ENCODE measurements at regions not wholly inside any gene's neighbourhood (a gene's known extent, or its start where the extent isn't known, plus 50 kb on each side); places are given as distances from the start of the nearest gene placed in this dataset.
A peak's percentile ranks its signal among the peaks of the same experiment; 100 is the strongest.

GRCh38 chr21:39119891-39120290, 63.4 kb downstream of the PSMG1 start:
- H2AFZ ChIP-seq (ENCODE audit: low read depth, low read length), result no peak overlapping the region
- no peak overlapping the region for H3K4me2 ChIP-seq (ENCODE audit: insufficient read depth, low read length)
- POLR2A ChIA-PET, result no interaction called here
- H3K9me1 ChIP-seq (replicated peaks; ENCODE audit: control insufficient read depth, extremely low read depth, insufficient read depth, low read length), result no peaks in the 10 kb centered on the region
- H3K4me3 ChIP-seq (replicated peaks in 1 of 3; ENCODE audit: insufficient read depth in 1 of 3, low read depth in 1 of 3, low read length in 3 of 3), result no peak overlapping the region
- H3K27ac ChIP-seq (ENCODE audit: insufficient read depth, low read depth, low read length), result no peak overlapping the region
- CTCF ChIA-PET, result interaction anchor here (1.3 kb wide), 1 partner anchor 11 kb away, joined by 3 read pairs; no protein-coding TSS in a partner anchor
- no peaks in the 10 kb centered on the region for H3K4me1 ChIP-seq (ENCODE audit: control insufficient read depth, extremely low read depth, insufficient read depth, low read length)
- TF ChIP-seq FOS (IDR thresholded peaks at IDR 0.05; ENCODE audit: borderline replicate concordance, insufficient read depth, low read length) (no peak), POLR2AphosphoS5 (IDR thresholded peaks at IDR 0.05; ENCODE audit: insufficient read depth, low read depth, low read length) (no peak), CTCF (IDR thresholded peaks at IDR 0.05; ENCODE audit: extremely low read depth in 1 of 2, insufficient read depth in 1 of 2, low read depth in 1 of 2, low read length in 2 of 2) (no peak), POLR2A (IDR thresholded peaks at IDR 0.05; ENCODE audit: low read depth, low read length) (no peak)
- no peaks in the 10 kb centered on the region for H3K9me3 ChIP-seq (replicated peaks; ENCODE audit: control insufficient read depth, insufficient read depth, low read length)
- FAIRE-seq (peak; percentile 8), DNase-seq (ENCODE audit: low read depth, low spot score) (no peak)
- dilution Hi-C loops (cut with MboI; ENCODE audit: extremely low pct_ligation_motif_present, low sequenced_read_pairs), result no loop called here
- no TSS peak for BruUV-seq (replicated peaks)
- no peaks in the 10 kb centered on the region for H3K79me2 ChIP-seq (ENCODE audit: control insufficient read depth, insufficient read depth, low read length)
- intact Hi-C loops (cut with micrococcal nuclease), result no loop called here
- H3K36me3 ChIP-seq (ENCODE audit: control insufficient read depth in 2 of 2, extremely low read depth in 1 of 2, insufficient read depth in 2 of 2, low read length in 2 of 2), result no peaks in the 10 kb centered on the region
- no peak overlapping the region for H3K9ac ChIP-seq (replicated peaks; ENCODE audit: extremely low read depth, insufficient read depth, low read length)
- H3K27me3 ChIP-seq (ENCODE audit: control insufficient read depth in 2 of 2, insufficient read depth in 2 of 2, low read length in 2 of 2), result no peaks in the 10 kb centered on the region
- no peaks in the 10 kb centered on the region for H4K20me1 ChIP-seq (replicated peaks; ENCODE audit: control insufficient read depth, extremely low read depth, insufficient read depth, low read length)

- no peaks in the 10 kb centered on the region for H3K9me1 ChIP-seq (replicated peaks; ENCODE audit: control insufficient read depth, extremely low read depth, insufficient read depth, low read length)
- POLR2A ChIA-PET, result no interaction called here
- H3K79me2 ChIP-seq (ENCODE audit: control insufficient read depth, insufficient read depth, low read length), result no peaks in the 10 kb centered on the region
- FAIRE-seq (no peak), DNase-seq (ENCODE audit: low read depth, low spot score) (no peak)
- no peak overlapping the region for H3K27ac ChIP-seq (ENCODE audit: insufficient read depth, low read depth, low read length)
- no peak overlapping the region for H3K4me2 ChIP-seq (ENCODE audit: insufficient read depth, low read length)
- H3K9me3 ChIP-seq (replicated peaks; ENCODE audit: control insufficient read depth, insufficient read depth, low read length), result no peaks in the 10 kb centered on the region
- no peak overlapping the region for H3K9ac ChIP-seq (replicated peaks; ENCODE audit: extremely low read depth, insufficient read depth, low read length)
- H3K27me3 ChIP-seq (ENCODE audit: control insufficient read depth in 2 of 2, insufficient read depth in 2 of 2, low read length in 2 of 2), result no peaks in the 10 kb centered on the region
- no TSS peak for BruUV-seq (replicated peaks)
- no peak for TF ChIP-seq MYC (IDR thresholded peaks at IDR 0.05; ENCODE audit: low read depth, low read length)
- TF ChIP-seq FOS (IDR thresholded peaks at IDR 0.05; ENCODE audit: borderline replicate concordance, insufficient read depth, low read length), result no peak
- no peak for TF ChIP-seq CTCF (IDR thresholded peaks at IDR 0.05; ENCODE audit: extremely low read depth in 1 of 2, insufficient read depth in 1 of 2, low read depth in 1 of 2, low read length in 2 of 2)
- no peak for TF ChIP-seq POLR2AphosphoS5 (IDR thresholded peaks at IDR 0.05; ENCODE audit: insufficient read depth, low read depth, low read length)
- no peak for TF ChIP-seq POLR2A (IDR thresholded peaks at IDR 0.05; ENCODE audit: low read depth, low read length)
- no peak for TF ChIP-seq JUN (IDR thresholded peaks at IDR 0.05; ENCODE audit: borderline replicate concordance, insufficient read depth, insufficient read length, low read depth)
- TF ChIP-seq MAX (IDR thresholded peaks at IDR 0.05; ENCODE audit: insufficient read depth, insufficient read length), result no peak
- no peak for TF ChIP-seq EZH2 (IDR thresholded peaks at IDR 0.05; ENCODE audit: borderline replicate concordance, low read depth, low read length, severe bottlenecking)
- TF ChIP-seq GATA2 (IDR thresholded peaks at IDR 0.05; ENCODE audit: insufficient read depth, insufficient read length, low read depth, low read length), result no peak
- no peaks in the 10 kb centered on the region for H3K4me1 ChIP-seq (ENCODE audit: control insufficient read depth, extremely low read depth, insufficient read depth, low read length)
- intact Hi-C loops (cut with micrococcal nuclease) (no loop called here), dilution Hi-C loops (cut with MboI; ENCODE audit: extremely low pct_ligation_motif_present, low sequenced_read_pairs) (no loop called here)
- no peak overlapping the region for H3K4me3 ChIP-seq (replicated peaks in 1 of 3; ENCODE audit: insufficient read depth in 1 of 3, low read depth in 1 of 3, low read length in 3 of 3)
- CTCF ChIA-PET, result no interaction called here
- no peaks in the 10 kb centered on the region for H4K20me1 ChIP-seq (replicated peaks; ENCODE audit: control insufficient read depth, extremely low read depth, insufficient read depth, low read length)
- H2AFZ ChIP-seq (ENCODE audit: low read depth, low read length), result no peak overlapping the region
- H3K36me3 ChIP-seq (ENCODE audit: control insufficient read depth in 2 of 2, extremely low read depth in 1 of 2, insufficient read depth in 2 of 2, low read length in 2 of 2), result no peaks in the 10 kb centered on the region
These were observed 64.5 kb downstream of the PSMG1 start for GRCh38 chr21:39118604-39119215.

Data from endothelial cell of umbilical vein (primary cell).